H1 (cell line): ENCODE measurements at regions not wholly inside any gene's neighbourhood (a gene's known extent, or its start where the extent isn't known, plus 50 kb on each side); places are given as distances from the start of the nearest gene placed in this dataset.

Source experiments
- CTCF ChIA-PET: fragments of 300-600 bp; sonication (Branson Sonifier 250); formaldehyde crosslinking; loops from one replicate; lab custom pipeline; 2021; ENCODE audit not compliant: partially characterized antibody; lab: Charles Lee
- POLR2A ChIA-PET: fragments of 300-600 bp; sonication (Branson Sonifier 250); formaldehyde crosslinking; loops from one replicate; lab custom pipeline; 2021; ENCODE audit warnings: inconsistent platforms; ENCODE audit not compliant: partially characterized antibody; lab: Charles Lee
- DNase-seq, 2 experiments: peaks; one replicate each; pipeline versions ENCODE4 v3.0.0 to v3.0.0-alpha.2; 2010 to 2022; ENCODE audit warnings: low spot score in 2 of 2, low read depth in 1 of 2, mixed read lengths in 1 of 2
- FAIRE-seq: peaks from 2 replicates; lab custom pipeline; 2011; peaks lifted over from hg19 to GRCh38; lab: Jason Lieb, UNC
- H2AFZ ChIP-seq: 2 replicates; pipeline ENCODE4 v1.8.1; 2012; ENCODE audit warnings: low read length, inconsistent platforms
- H2AK5ac ChIP-seq: 2 replicates; pipeline ENCODE4 v1.6.1; 2013; ENCODE audit warnings: low read depth, low read length
- H2BK120ac ChIP-seq: replicated peaks from 2 replicates; pipeline ENCODE3; 2013; ENCODE audit warnings: low read depth, low read length, inconsistent platforms
- H2BK12ac ChIP-seq: 2 replicates; pipeline ENCODE4 v1.6.1; 2013; ENCODE audit warnings: low read depth, low read length
- H2BK15ac ChIP-seq: 2 replicates; pipeline ENCODE4 v1.6.1; 2013; ENCODE audit warnings: low read length
- H2BK20ac ChIP-seq: 2 replicates; pipeline ENCODE4 v1.6.1; 2013; ENCODE audit warnings: low read length
- H2BK5ac ChIP-seq: 2 replicates; pipeline ENCODE4 v1.6.1; 2013; ENCODE audit warnings: low read depth, low read length
- H3K14ac ChIP-seq: 2 replicates; pipeline ENCODE4 v1.6.1; 2013; ENCODE audit warnings: inconsistent platforms; ENCODE audit not compliant: insufficient read length
- H3K18ac ChIP-seq: 2 replicates; pipeline ENCODE4 v1.6.1; 2013; ENCODE audit warnings: low read length; ENCODE audit errors: extremely low read depth
- H3K23ac ChIP-seq: 2 replicates; pipeline ENCODE4 v1.6.1; 2013; ENCODE audit warnings: inconsistent platforms; ENCODE audit not compliant: insufficient read length
- H3K23me2 ChIP-seq: 2 replicates; pipeline ENCODE4 v1.6.1; 2013; ENCODE audit warnings: low read depth, low read length
- H3K27ac ChIP-seq: 2 replicates; pipeline ENCODE4 v1.6.1; 2011; ENCODE audit warnings: low read depth, low read length, inconsistent platforms
- H3K27me3 ChIP-seq, 4 experiments: replicated peaks in 1 of 4; 1 replicate in 1 of 4; 2 replicates in 3 of 4; pipeline versions ENCODE4 v1.6.1 to v1.8.1; 2011 to 2013; ENCODE audit warnings: low read length in 3 of 4, mild to moderate bottlenecking in 3 of 4, inconsistent platforms in 2 of 4, mixed read lengths in 2 of 4, moderate library complexity in 1 of 4; ENCODE audit not compliant: control insufficient read depth in 3 of 4, insufficient read depth in 3 of 4; ENCODE audit errors: extremely low read depth in 1 of 4
- H3K36me3 ChIP-seq, 4 experiments: 2 replicates each; pipeline versions ENCODE4 v1.6.1 to v1.8.1; 2011 to 2013; ENCODE audit warnings: mild to moderate bottlenecking in 4 of 4, low read length in 3 of 4, moderate library complexity in 2 of 4, control low read depth in 1 of 4, inconsistent platforms in 1 of 4; ENCODE audit not compliant: insufficient read depth in 4 of 4, control insufficient read depth in 2 of 4
- H3K4ac ChIP-seq: replicated peaks from 2 replicates; pipeline ENCODE3; 2013; ENCODE audit warnings: low read length, low read depth, mixed read lengths, inconsistent platforms; ENCODE audit not compliant: insufficient read length
- H3K4me1 ChIP-seq, 4 experiments: replicated peaks in 1 of 4; 1 replicate in 1 of 4; 2 replicates in 3 of 4; pipeline versions ENCODE4 v1.6.1 to v1.8.1; 2011 to 2013; ENCODE audit warnings: low read length in 3 of 4, inconsistent platforms in 2 of 4, mixed read lengths in 1 of 4; ENCODE audit not compliant: insufficient read depth in 4 of 4, control insufficient read depth in 3 of 4
- H3K4me2 ChIP-seq, 2 experiments: 2 replicates each; pipeline versions ENCODE4 v1.6.1 to v1.8.1; 2011 to 2013; ENCODE audit warnings: low read depth in 2 of 2, low read length in 2 of 2, control low read depth in 1 of 2, inconsistent platforms in 1 of 2, mild to moderate bottlenecking in 1 of 2; ENCODE audit not compliant: insufficient read depth in 1 of 2
- H3K4me3 ChIP-seq, 4 experiments: fragments of 200-600, 300-600 bp in 1 of 4; sonication (generic), shearing (Covaris generic), sonication (Bioruptor Twin) in 1 of 4; 2 replicates each; pipeline versions ENCODE4 v1.5.1 to v1.8.1; 2011 to 2016; ENCODE audit warnings: low read length in 4 of 4, low read depth in 3 of 4, control low read depth in 2 of 4, inconsistent platforms in 2 of 4, mild to moderate bottlenecking in 2 of 4, mixed read lengths in 1 of 4, moderate library complexity in 1 of 4; ENCODE audit not compliant: insufficient read depth in 2 of 4; ENCODE audit errors: extremely low read depth in 1 of 4
- H3K56ac ChIP-seq: replicated peaks from 2 replicates; pipeline ENCODE3; 2013; ENCODE audit warnings: low read depth, mild to moderate bottlenecking, mixed read lengths, low read length, inconsistent platforms; ENCODE audit not compliant: insufficient read length
- H3K79me1 ChIP-seq: 2 replicates; pipeline ENCODE4 v1.6.1; 2013; ENCODE audit warnings: low read depth, low read length, control low read depth
- H3K79me2 ChIP-seq, 2 experiments: 2 replicates each; pipeline versions ENCODE4 v1.6.1 to v1.8.1; 2012 to 2013; ENCODE audit warnings: low read length in 2 of 2, mild to moderate bottlenecking in 2 of 2, inconsistent platforms in 1 of 2; ENCODE audit not compliant: insufficient read depth in 2 of 2, control insufficient read depth in 1 of 2
- H3K9ac ChIP-seq, 4 experiments: replicated peaks in 1 of 4; 1 replicate in 1 of 4; 2 replicates in 3 of 4; pipeline versions ENCODE4 v1.6.1 to v1.8.1; 2011 to 2013; ENCODE audit warnings: low read depth in 3 of 4, low read length in 3 of 4, control low read depth in 2 of 4, mild to moderate bottlenecking in 2 of 4, moderate library complexity in 2 of 4, inconsistent platforms in 1 of 4; ENCODE audit errors: extremely low read depth in 1 of 4
- H3K9me3 ChIP-seq, 2 experiments: 2 replicates each; pipeline versions ENCODE4 v1.6.1 to v1.8.1; 2012 to 2013; ENCODE audit warnings: mild to moderate bottlenecking in 2 of 2, moderate library complexity in 2 of 2, control low read depth in 1 of 2, inconsistent platforms in 1 of 2, low read depth in 1 of 2, low read length in 1 of 2, mixed read lengths in 1 of 2; ENCODE audit not compliant: insufficient read depth in 2 of 2
- H4K20me1 ChIP-seq, 2 experiments: replicated peaks in 1 of 2; 2 replicates each; pipeline versions ENCODE3 to v1.8.1; 2011 to 2013; ENCODE audit warnings: inconsistent platforms in 2 of 2, low read length in 2 of 2, mild to moderate bottlenecking in 1 of 2; ENCODE audit not compliant: insufficient read depth in 2 of 2, control insufficient read depth in 1 of 2
- H4K5ac ChIP-seq: 2 replicates; pipeline ENCODE4 v1.6.1; 2013; ENCODE audit warnings: low read length, low read depth, mixed read lengths, inconsistent platforms; ENCODE audit not compliant: insufficient read length
- H4K8ac ChIP-seq: 2 replicates; pipeline ENCODE4 v1.8.0; 2013; ENCODE audit warnings: mild to moderate bottlenecking, moderate library complexity, low read length, inconsistent platforms; ENCODE audit not compliant: insufficient read depth; ENCODE audit errors: extremely low read depth
- H4K91ac ChIP-seq: replicated peaks from 2 replicates; pipeline ENCODE3; 2013; ENCODE audit warnings: low read length, mixed read lengths, inconsistent platforms; ENCODE audit not compliant: insufficient read length
- MAFK ChIP-seq: IDR thresholded peaks from 2 replicates; pipeline ENCODE4 v1.6.1; 2012; ENCODE audit warnings: low read depth, mild to moderate bottlenecking, improper control_type of control experiment, low read length
- RAD21 ChIP-seq, 2 experiments: IDR thresholded peaks in 1 of 2; conservative IDR thresholded peaks in 1 of 2; 2 replicates each; pipeline ENCODE4 v1.6.1; 2011; ENCODE audit warnings: low read depth in 2 of 2, low read length in 2 of 2, improper control_type of control experiment in 1 of 2, inconsistent platforms in 1 of 2, mild to moderate bottlenecking in 1 of 2, moderate library complexity in 1 of 2
- WGBS, 2 experiments: shearing (Covaris generic) in 1 of 2; methylation state at CpG; one replicate each; pipeline versions ENCODE4 v1.1.6 to v1.1.7; 2013 to 2015; ENCODE audit warnings: low lambda C conversion rate in 2 of 2, mixed read lengths in 2 of 2, inconsistent platforms in 1 of 2, low coverage in 1 of 2, missing lambda C conversion rate in 1 of 2; ENCODE audit not compliant: insufficient replicate concordance in 2 of 2, insufficient coverage in 1 of 2, insufficient read length in 1 of 2; ENCODE audit errors: extremely low coverage in 1 of 2, missing lambda C conversion rate in 1 of 2; 5-methylcytosine and 5-hydroxymethylcytosine counted together
- TF ChIP-seq, protein P1 (sequence below): IDR thresholded peaks from 2 replicates; pipeline ENCODE4 v1.6.1; 2012; ENCODE audit warnings: low read length, inconsistent platforms

DNA sequence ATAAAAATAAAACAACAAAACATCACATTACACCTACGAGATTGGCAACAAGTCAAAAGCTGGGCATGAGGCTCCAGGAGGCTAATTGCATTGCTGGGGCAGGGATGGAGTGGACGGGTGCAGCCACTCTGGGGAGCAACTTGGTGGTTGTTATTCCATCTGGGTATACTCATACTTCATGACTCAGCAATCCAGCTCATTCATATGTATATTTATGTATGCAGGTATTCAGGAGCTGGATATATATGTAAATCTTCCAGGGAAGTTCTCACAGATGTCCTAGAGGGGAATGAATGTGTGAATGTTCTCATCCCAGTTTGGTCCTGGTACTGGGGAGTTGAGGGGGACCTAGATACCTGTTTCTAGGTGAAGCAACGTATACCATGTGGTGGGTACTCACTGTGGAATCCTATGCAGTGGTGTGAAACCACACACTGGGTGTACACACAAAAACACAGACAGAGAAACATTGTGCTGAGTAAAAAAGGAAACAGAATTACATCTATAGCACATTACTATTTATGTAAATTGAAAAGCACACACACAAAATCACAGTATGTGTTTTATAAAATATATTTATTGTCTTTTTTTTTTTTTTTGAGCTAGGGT lies 79.7 kb upstream of the RAB4A start:
- Histone ChIP-seq H3K27me3 (no peaks in the 10 kb centered on the region), H3K79me2 (no peaks in the 10 kb centered on the region)
- peak; percentile 60 for FAIRE-seq
- TF ChIP-seq, protein P1, sequence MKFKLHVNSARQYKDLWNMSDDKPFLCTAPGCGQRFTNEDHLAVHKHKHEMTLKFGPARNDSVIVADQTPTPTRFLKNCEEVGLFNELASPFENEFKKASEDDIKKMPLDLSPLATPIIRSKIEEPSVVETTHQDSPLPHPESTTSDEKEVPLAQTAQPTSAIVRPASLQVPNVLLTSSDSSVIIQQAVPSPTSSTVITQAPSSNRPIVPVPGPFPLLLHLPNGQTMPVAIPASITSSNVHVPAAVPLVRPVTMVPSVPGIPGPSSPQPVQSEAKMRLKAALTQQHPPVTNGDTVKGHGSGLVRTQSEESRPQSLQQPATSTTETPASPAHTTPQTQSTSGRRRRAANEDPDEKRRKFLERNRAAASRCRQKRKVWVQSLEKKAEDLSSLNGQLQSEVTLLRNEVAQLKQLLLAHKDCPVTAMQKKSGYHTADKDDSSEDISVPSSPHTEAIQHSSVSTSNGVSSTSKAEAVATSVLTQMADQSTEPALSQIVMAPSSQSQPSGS: no peak
- peak in 1 of 2 experiments; percentile 0; a peak in 1 of 4 replicates for TF ChIP-seq RAD21 (IDR thresholded peaks at IDR 0.05 in 1 of 2, conservative IDR thresholded peaks at IDR 0.05 in 1 of 2; ENCODE audit: low read depth in 2 of 2, low read length in 2 of 2)
- peak; percentile 92 for TF ChIP-seq MAFK

More for the DNA sequence above, 79.7 kb upstream of the RAB4A start:
- Histone ChIP-seq H3K4me2 (peak overlapping the region in 1 of 2 experiments; percentile 52; a peak in 1 of 4 replicates), H4K5ac (no peak overlapping the region), H3K4me1 (peaks cover 0 to 11% (median 7%) of the 10 kb centered on the region in 4 experiments; a peak in 4 of 7 replicates), H3K79me1 (no peaks in the 10 kb centered on the region), H3K27ac (0 out of 2 replicates have a peak overlapping the region, but pooled peaks have one; percentile 50), H2BK5ac (peak overlapping the region; percentile 92; the same call in 1 of the 2 replicates), H4K91ac (no peak overlapping the region), H2AK5ac (peak overlapping the region; percentile 91), H3K18ac (no peak overlapping the region; the same call in 1 of the 2 replicates), H3K9ac (peak overlapping the region in 1 of 4 experiments; percentile 21; a peak in 1 of 7 replicates), H3K14ac (no peak overlapping the region), H3K4me3 (no peak overlapping the region), H2BK120ac (no peak overlapping the region), H2BK12ac (peak overlapping the region; percentile 97; the same call in 1 of the 2 replicates), H3K9me3 (no peaks in the 10 kb centered on the region), H4K20me1 (no peaks in the 10 kb centered on the region), H3K4ac (no peak overlapping the region), H3K36me3 (no peaks in the 10 kb centered on the region), H2BK15ac (no peak overlapping the region), H4K8ac (no peak overlapping the region), H2BK20ac (peak overlapping the region; percentile 81; the same call in 1 of the 2 replicates), H3K23ac (no peak overlapping the region), H3K56ac (no peak overlapping the region), H3K23me2 (no peaks in the 10 kb centered on the region), H2AFZ (no peak overlapping the region)
- ChIA-PET CTCF (interaction anchor here (1.6 kb wide), 1 partner anchor 36 kb away, joined by 3 read pairs; no protein-coding TSS in a partner anchor), POLR2A (interaction anchor here (1.0 to 2.6 kb wide), 2 partner anchors 9 to 13 kb away, joined by 5 to 10 read pairs; no protein-coding TSS in a partner anchor)
- DNase-seq: peak in 1 of 2 experiments; percentile 39
- 28% methylated on average over 3 of the region's 3 CpGs; no CpG with 5 or more reads in 1 of the 2 experiments for WGBS, 2 experiments
